ENCODE measurements at regions not wholly inside any gene's neighbourhood (a gene's known extent, or its start where the extent isn't known, plus 50 kb on each side); places are given as distances from the start of the nearest gene placed in this dataset.
A peak's percentile ranks its signal among the peaks of the same experiment; 100 is the strongest.
"Not testable (repeated sequence)": the region's sequence is repeated elsewhere in the genome, so short reads cannot be mapped to it uniquely, and the experiment has no call there.

GRCh38 chr6:27106382-27106781 is 141.1 kb upstream of the PRSS16 start:
- no peak for DNase-seq (ENCODE audit: low read depth)

- DNase-seq (ENCODE audit: low read depth) = no peak
Measured at GRCh38 chr6:27111743-27112142, 135.8 kb upstream of the PRSS16 start.

GRCh38 chr6:27112974-27113373 is 134.5 kb upstream of the PRSS16 start:
- no peak for DNase-seq (ENCODE audit: low read depth)

GRCh38 chr6:27119329-27119728 is 128.2 kb upstream of the PRSS16 start:
- DNase-seq (ENCODE audit: low read depth) = no peak

GRCh38 chr6:27119761-27120160 is 127.7 kb upstream of the PRSS16 start:
- DNase-seq (ENCODE audit: low read depth) = no peak

- DNase-seq (ENCODE audit: low read depth) = no peak
Measured at GRCh38 chr6:27121640-27122039, 125.9 kb upstream of the PRSS16 start.

GRCh38 chr6:27124252-27124657 is 123.2 kb upstream of the PRSS16 start:
- DNase-seq (ENCODE audit: low read depth) = no peak

- no peak for DNase-seq (ENCODE audit: low read depth)
Measured at GRCh38 chr6:27126046-27126814, 121.3 kb upstream of the PRSS16 start.

- peak; percentile 83 for DNase-seq (ENCODE audit: low read depth)
Measured at GRCh38 chr6:27126815-27127537, 120.5 kb upstream of the PRSS16 start.

- DNase-seq (ENCODE audit: low read depth) = not testable (repeated sequence)
Measured at GRCh38 chr6:27127874-27128273, 119.6 kb upstream of the PRSS16 start.

- DNase-seq (ENCODE audit: low read depth) = no peak
Measured at GRCh38 chr6:27128311-27129094, 119.0 kb upstream of the PRSS16 start.

- no peak for DNase-seq (ENCODE audit: low read depth)
Measured at GRCh38 chr6:27129095-27129815, 118.2 kb upstream of the PRSS16 start.

GRCh38 chr6:27129917-27130316 is 117.6 kb upstream of the PRSS16 start:
- DNase-seq (ENCODE audit: low read depth) = no peak

- no peak for DNase-seq (ENCODE audit: low read depth)
Measured at GRCh38 chr6:27130668-27131428, 116.7 kb upstream of the PRSS16 start.

GRCh38 chr6:27132282-27132531 is 115.3 kb upstream of the PRSS16 start:
- not testable (repeated sequence) for DNase-seq (ENCODE audit: low read depth)

GRCh38 chr6:27132532-27133280 is 114.8 kb upstream of the PRSS16 start:
- DNase-seq (ENCODE audit: low read depth) = peak; percentile 86

- no peak for DNase-seq (ENCODE audit: low read depth)
Measured at GRCh38 chr6:27133281-27134227, 113.9 kb upstream of the PRSS16 start.

- no peak for DNase-seq (ENCODE audit: low read depth)
Measured at GRCh38 chr6:27135087-27135657, 112.3 kb upstream of the PRSS16 start.

GRCh38 chr6:27136077-27136644 is 111.3 kb upstream of the PRSS16 start:
- no peak for DNase-seq (ENCODE audit: low read depth)

Data from activated T-cell treated with anti-CD3 and anti-CD28 coated beads for 24 hours (primary cell).